ENCODE measurements at regions not wholly inside any gene's neighbourhood (a gene's known extent, or its start where the extent isn't known, plus 50 kb on each side); places are given as distances from the start of the nearest gene placed in this dataset.

DNA sequence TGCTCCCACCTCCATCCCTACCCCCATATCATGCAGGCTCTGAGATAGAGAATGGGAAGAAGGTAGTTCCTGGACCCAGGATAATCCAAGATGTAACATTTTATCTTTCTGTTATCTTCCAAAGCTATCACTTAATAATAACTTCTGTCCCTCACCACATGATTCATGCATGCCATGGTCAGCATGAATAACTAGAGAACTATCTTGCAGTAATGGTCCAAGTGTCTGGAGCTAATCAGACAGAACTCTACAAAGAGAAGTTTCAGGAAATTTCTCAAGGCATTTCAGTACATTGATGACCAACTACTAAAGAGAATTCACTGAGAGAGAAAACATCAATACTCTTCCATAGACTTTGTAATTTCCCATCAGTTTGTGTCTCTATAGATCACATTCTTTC is 1469.7 kb upstream of the PIK3C3 start:
- TF ChIP-seq EZH2phosphoT487 (IDR thresholded peaks at IDR 0.05; ENCODE audit: borderline replicate concordance, low read depth, low read length): no peak
- TF ChIP-seq, protein P1, sequence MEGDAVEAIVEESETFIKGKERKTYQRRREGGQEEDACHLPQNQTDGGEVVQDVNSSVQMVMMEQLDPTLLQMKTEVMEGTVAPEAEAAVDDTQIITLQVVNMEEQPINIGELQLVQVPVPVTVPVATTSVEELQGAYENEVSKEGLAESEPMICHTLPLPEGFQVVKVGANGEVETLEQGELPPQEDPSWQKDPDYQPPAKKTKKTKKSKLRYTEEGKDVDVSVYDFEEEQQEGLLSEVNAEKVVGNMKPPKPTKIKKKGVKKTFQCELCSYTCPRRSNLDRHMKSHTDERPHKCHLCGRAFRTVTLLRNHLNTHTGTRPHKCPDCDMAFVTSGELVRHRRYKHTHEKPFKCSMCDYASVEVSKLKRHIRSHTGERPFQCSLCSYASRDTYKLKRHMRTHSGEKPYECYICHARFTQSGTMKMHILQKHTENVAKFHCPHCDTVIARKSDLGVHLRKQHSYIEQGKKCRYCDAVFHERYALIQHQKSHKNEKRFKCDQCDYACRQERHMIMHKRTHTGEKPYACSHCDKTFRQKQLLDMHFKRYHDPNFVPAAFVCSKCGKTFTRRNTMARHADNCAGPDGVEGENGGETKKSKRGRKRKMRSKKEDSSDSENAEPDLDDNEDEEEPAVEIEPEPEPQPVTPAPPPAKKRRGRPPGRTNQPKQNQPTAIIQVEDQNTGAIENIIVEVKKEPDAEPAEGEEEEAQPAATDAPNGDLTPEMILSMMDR (conservative IDR thresholded peaks at IDR 0.05; ENCODE audit: low read length): no peak
